Esophagus (tissue), 2 donors: ENCODE measurements at regions not wholly inside any gene's neighbourhood (a gene's known extent, or its start where the extent isn't known, plus 50 kb on each side); places are given as distances from the start of the nearest gene placed in this dataset.

Experiments
- H3K27ac ChIP-seq, 2 donors: one replicate each; pipeline ENCODE4 v1.5.1; 2013; ENCODE audit warnings: low read depth in 2 of 2, mild to moderate bottlenecking in 2 of 2, inconsistent platforms in 1 of 2, low read length in 1 of 2, moderate library complexity in 1 of 2
- H3K27me3 ChIP-seq, 2 donors: one replicate each; pipeline ENCODE4 v1.6.1; 2013; ENCODE audit warnings: low read length in 2 of 2, control low read depth in 1 of 2, mild to moderate bottlenecking in 1 of 2; ENCODE audit not compliant: insufficient read depth in 2 of 2, control insufficient read depth in 1 of 2
- H3K36me3 ChIP-seq, 2 donors: one replicate each; pipeline ENCODE4 v1.6.1; 2013; ENCODE audit warnings: low read length in 1 of 2; ENCODE audit not compliant: control insufficient read depth in 2 of 2, insufficient read depth in 2 of 2
- H3K4me1 ChIP-seq, 2 donors: one replicate each; pipeline ENCODE4 v1.6.1; 2013; ENCODE audit warnings: low read length in 1 of 2; ENCODE audit not compliant: control insufficient read depth in 2 of 2, insufficient read depth in 2 of 2
- H3K4me3 ChIP-seq, 2 donors: one replicate each; pipeline ENCODE4 v1.5.1; 2013; ENCODE audit warnings: low read length in 2 of 2, mild to moderate bottlenecking in 2 of 2, low read depth in 1 of 2, moderate library complexity in 1 of 2
- H3K9me3 ChIP-seq, 2 donors: one replicate each; pipeline ENCODE4 v1.6.1; 2013; ENCODE audit warnings: mild to moderate bottlenecking in 2 of 2, low read depth in 1 of 2, low read length in 1 of 2, moderate library complexity in 1 of 2; ENCODE audit not compliant: control insufficient read depth in 2 of 2, insufficient read depth in 1 of 2
- WGBS, 2 donors: extraction: QIAGEN DNeasy Blood & Tissue Kit; methylation state at CpG; one replicate each; pipeline ENCODE4 v1.1.7; 2013; 5-methylcytosine and 5-hydroxymethylcytosine counted together
- donor health status: healthy with polysubstance abuse.
- donor health status: Bipolar disorder and iron deficiency.

- Histone ChIP-seq H3K36me3 (no peaks in the 10 kb centered on the region), H3K27me3 (peaks cover 0 to 3% of the 10 kb centered on the region in 2 donors), H3K27ac (no peak overlapping the region), H3K4me3 (no peak overlapping the region), H3K9me3 (peaks cover 0 to 11% of the 10 kb centered on the region in 2 donors), H3K4me1 (no peaks in the 10 kb centered on the region)
- WGBS, 2 donors, result 86 to 91% methylated on average over 12 of the region's 12 CpGs
Measured at GRCh38 chr11:69954756-69955155, 123.4 kb upstream of the ANO1 start.

GRCh38 chr11:69956669-69957190 is 121.4 kb upstream of the ANO1 start:
- Histone ChIP-seq H3K36me3 (no peaks in the 10 kb centered on the region), H3K4me1 (no peaks in the 10 kb centered on the region), H3K9me3 (peaks cover 0 to 3% of the 10 kb centered on the region in 2 donors), H3K27ac (no peak overlapping the region), H3K27me3 (peaks cover 0 to 3% of the 10 kb centered on the region in 2 donors), H3K4me3 (no peak overlapping the region)
- 82 to 84% methylated on average over 8 of the region's 8 CpGs for WGBS, 2 donors

GRCh38 chr11:69957849-69958248 is 120.3 kb upstream of the ANO1 start:
- H3K9me3 ChIP-seq, result peaks cover 0 to 4% of the 10 kb centered on the region in 2 donors
- peaks cover 0 to 3% of the 10 kb centered on the region in 2 donors for H3K27me3 ChIP-seq
- H3K4me3 ChIP-seq, result no peak overlapping the region
- H3K27ac ChIP-seq, result no peak overlapping the region
- no peaks in the 10 kb centered on the region for H3K36me3 ChIP-seq
- peaks cover 3 to 5% of the 10 kb centered on the region in 2 donors for H3K4me1 ChIP-seq
- WGBS, 2 donors, result 83 to 85% methylated on average over 7 of the region's 7 CpGs

- Histone ChIP-seq H3K27me3 (peaks cover 0 to 3% of the 10 kb centered on the region in 2 donors), H3K4me3 (no peak overlapping the region), H3K9me3 (peaks cover 0 to 4% of the 10 kb centered on the region in 2 donors), H3K36me3 (no peaks in the 10 kb centered on the region), H3K27ac (no peak overlapping the region), H3K4me1 (peaks cover 3 to 5% of the 10 kb centered on the region in 2 donors)
- 53 to 65% methylated on average over 2 of the region's 2 CpGs for WGBS, 2 donors
Measured at GRCh38 chr11:69958308-69958707, 119.8 kb upstream of the ANO1 start.

GRCh38 chr11:69959461-69959860 is 118.7 kb upstream of the ANO1 start:
- WGBS, 2 donors, result 83 to 88% methylated on average over 8 of the region's 8 CpGs
- Histone ChIP-seq H3K27ac (no peak overlapping the region), H3K4me1 (peaks cover 3 to 5% of the 10 kb centered on the region in 2 donors), H3K27me3 (peaks cover 0 to 3% of the 10 kb centered on the region in 2 donors), H3K36me3 (no peaks in the 10 kb centered on the region), H3K9me3 (peaks cover 0 to 4% of the 10 kb centered on the region in 2 donors), H3K4me3 (no peak overlapping the region)

GRCh38 chr11:69961738-69962137 is 116.4 kb upstream of the ANO1 start:
- peaks cover 5 to 6% of the 10 kb centered on the region in 2 donors for H3K4me1 ChIP-seq
- H3K9me3 ChIP-seq, result peaks cover 0 to 4% of the 10 kb centered on the region in 2 donors
- no peak overlapping the region for H3K27ac ChIP-seq
- no peak overlapping the region for H3K4me3 ChIP-seq
- 93 to 95% methylated on average over 11 of the region's 11 CpGs for WGBS, 2 donors
- no peaks in the 10 kb centered on the region for H3K36me3 ChIP-seq
- H3K27me3 ChIP-seq, result no peaks in the 10 kb centered on the region

- H3K27me3 ChIP-seq, result no peaks in the 10 kb centered on the region
- peaks cover 5 to 6% of the 10 kb centered on the region in 2 donors for H3K4me1 ChIP-seq
- peaks cover 0 to 4% of the 10 kb centered on the region in 2 donors for H3K9me3 ChIP-seq
- 61% methylated on average over 9 of the region's 9 CpGs for WGBS, 2 donors
- no peak overlapping the region for H3K27ac ChIP-seq
- no peak overlapping the region for H3K4me3 ChIP-seq
- no peaks in the 10 kb centered on the region for H3K36me3 ChIP-seq
Measured at GRCh38 chr11:69962152-69962551, 116.0 kb upstream of the ANO1 start.

GRCh38 chr11:69963533-69964246 is 114.4 kb upstream of the ANO1 start:
- Histone ChIP-seq H3K36me3 (no peaks in the 10 kb centered on the region), H3K4me1 (peaks cover 5 to 6% of the 10 kb centered on the region in 2 donors), H3K4me3 (no peak overlapping the region), H3K27me3 (no peaks in the 10 kb centered on the region), H3K9me3 (peaks cover 0 to 4% of the 10 kb centered on the region in 2 donors), H3K27ac (no peak overlapping the region)
- 43 to 44% methylated on average over 8 of the region's 8 CpGs for WGBS, 2 donors

GRCh38 chr11:69964247-69964643 is 113.9 kb upstream of the ANO1 start:
- Histone ChIP-seq H3K4me3 (no peak overlapping the region), H3K27ac (no peak overlapping the region), H3K36me3 (no peaks in the 10 kb centered on the region), H3K27me3 (no peaks in the 10 kb centered on the region), H3K4me1 (peaks cover 5 to 6% of the 10 kb centered on the region in 2 donors), H3K9me3 (peaks cover 0 to 4% of the 10 kb centered on the region in 2 donors)
- WGBS, 2 donors, result 55 to 62% methylated on average over 6 of the region's 6 CpGs
